Left lung (tissue), 4 donors: ENCODE measurements at regions not wholly inside any gene's neighbourhood (a gene's known extent, or its start where the extent isn't known, plus 50 kb on each side); places are given as distances from the start of the nearest gene placed in this dataset.
"Not testable (repeated sequence)": the region's sequence is repeated elsewhere in the genome, so short reads cannot be mapped to it uniquely, and the experiment has no call there.

ENCODE experiments used
- ATAC-seq: fragments of 200-7000 bp; cut with Tn5 transposase; one replicate; pipeline ENCODE4 v1.9.1; 2020; ENCODE audit warnings: moderate library complexity
- DNase-seq, 4 donors: peaks; one replicate each; pipeline ENCODE4 v3.0.0-alpha.2; 2013 to 2020
- H3K27ac ChIP-seq, 2 donors: fragments of 200-600 bp; sonication (generic) in 1 of 2; one replicate each; pipeline versions ENCODE4 v1.5.0 to v1.8.0; 2020 to 2021
- H3K27me3 ChIP-seq, 2 donors: fragments of 200-600 bp; sonication (generic) in 1 of 2; one replicate each; pipeline versions ENCODE4 v1.5.0 to v1.8.0; 2020 to 2021
- H3K36me3 ChIP-seq, 2 donors: fragments of 200-600 bp; sonication (generic) in 1 of 2; one replicate each; pipeline versions ENCODE4 v1.5.0 to v1.8.0; 2020 to 2021
- H3K4me1 ChIP-seq, 2 donors: fragments of 200-600 bp; one replicate each; pipeline ENCODE4 v1.8.0; 2021
- H3K4me3 ChIP-seq, 2 donors: fragments of 200-600 bp; sonication (generic) in 1 of 2; one replicate each; pipeline versions ENCODE4 v1.5.0 to v1.8.0; 2020 to 2021; ENCODE audit warnings: mild to moderate bottlenecking in 1 of 2
- H3K9me3 ChIP-seq, 2 donors: fragments of 200-600 bp; sonication (generic) in 1 of 2; one replicate each; pipeline versions ENCODE4 v1.5.0 to v1.8.0; 2020 to 2021
- intact Hi-C, 2 donors: fragments of 100-400 bp; cut with DNase I; formaldehyde crosslinking; loops; one replicate each; pipeline versions ENCODE4 v1.11.2 to v1.14.2; 2022
- TF ChIP-seq, protein P1 (sequence below), 2 donors: fragments of 200-600 bp; sonication (generic) in 1 of 2; IDR thresholded peaks; one replicate each; pipeline versions ENCODE4 v1.5.0 to v1.8.0; 2021; ENCODE audit warnings: antibody characterized with exemption in 2 of 2
- donor health status: DM: no; HTN: yes; CAD: no.
- donor health status: DM: no; HTN: no; CAD: no.

DNA sequence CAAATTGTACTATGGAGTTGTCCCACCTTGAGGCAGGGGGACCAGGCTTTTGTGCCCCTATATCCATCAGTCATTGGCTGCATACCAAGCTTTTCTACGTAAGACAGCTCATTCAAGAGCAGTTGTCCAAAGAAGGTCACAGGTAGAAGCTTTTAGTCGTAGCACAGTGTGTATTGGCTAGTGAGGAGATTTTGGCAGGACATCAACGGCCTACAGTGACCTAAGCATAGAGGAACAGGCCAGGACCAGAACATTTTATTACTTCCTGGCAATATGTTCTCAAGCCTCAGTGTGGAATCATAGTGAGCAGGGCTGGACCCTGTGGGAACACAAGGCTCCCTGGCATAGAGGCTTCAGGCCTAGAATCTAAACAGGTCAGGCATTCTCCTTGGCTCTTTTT is 105.4 kb upstream of the ANKRD28 start:
- H3K36me3 ChIP-seq, result no peaks in the 10 kb centered on the region
- H3K9me3 ChIP-seq, result peaks cover 0 to 3% of the 10 kb centered on the region in 2 donors
- H3K27ac ChIP-seq, result no peak overlapping the region
- intact Hi-C loops, result no loop called here
- DNase-seq (no peak), ATAC-seq (no peak)
- H3K4me3 ChIP-seq, result no peak overlapping the region
- TF ChIP-seq, protein P1, sequence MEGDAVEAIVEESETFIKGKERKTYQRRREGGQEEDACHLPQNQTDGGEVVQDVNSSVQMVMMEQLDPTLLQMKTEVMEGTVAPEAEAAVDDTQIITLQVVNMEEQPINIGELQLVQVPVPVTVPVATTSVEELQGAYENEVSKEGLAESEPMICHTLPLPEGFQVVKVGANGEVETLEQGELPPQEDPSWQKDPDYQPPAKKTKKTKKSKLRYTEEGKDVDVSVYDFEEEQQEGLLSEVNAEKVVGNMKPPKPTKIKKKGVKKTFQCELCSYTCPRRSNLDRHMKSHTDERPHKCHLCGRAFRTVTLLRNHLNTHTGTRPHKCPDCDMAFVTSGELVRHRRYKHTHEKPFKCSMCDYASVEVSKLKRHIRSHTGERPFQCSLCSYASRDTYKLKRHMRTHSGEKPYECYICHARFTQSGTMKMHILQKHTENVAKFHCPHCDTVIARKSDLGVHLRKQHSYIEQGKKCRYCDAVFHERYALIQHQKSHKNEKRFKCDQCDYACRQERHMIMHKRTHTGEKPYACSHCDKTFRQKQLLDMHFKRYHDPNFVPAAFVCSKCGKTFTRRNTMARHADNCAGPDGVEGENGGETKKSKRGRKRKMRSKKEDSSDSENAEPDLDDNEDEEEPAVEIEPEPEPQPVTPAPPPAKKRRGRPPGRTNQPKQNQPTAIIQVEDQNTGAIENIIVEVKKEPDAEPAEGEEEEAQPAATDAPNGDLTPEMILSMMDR (IDR thresholded peaks at IDR 0.05), result no peak
- no peaks in the 10 kb centered on the region for H3K4me1 ChIP-seq
- no peaks in the 10 kb centered on the region for H3K27me3 ChIP-seq

- TF ChIP-seq, protein P1 (IDR thresholded peaks at IDR 0.05), result no peak
- intact Hi-C loops, result no loop called here
- DNase-seq (no peak), ATAC-seq (no peak)
- Histone ChIP-seq H3K36me3 (no peaks in the 10 kb centered on the region), H3K4me3 (no peak overlapping the region), H3K27me3 (no peaks in the 10 kb centered on the region), H3K9me3 (peaks cover 0 to 3% of the 10 kb centered on the region in 2 donors), H3K27ac (no peak overlapping the region), H3K4me1 (no peaks in the 10 kb centered on the region)
These were observed 106.3 kb upstream of the ANKRD28 start for GRCh38 chr3:15903759-15904720.

DNA sequence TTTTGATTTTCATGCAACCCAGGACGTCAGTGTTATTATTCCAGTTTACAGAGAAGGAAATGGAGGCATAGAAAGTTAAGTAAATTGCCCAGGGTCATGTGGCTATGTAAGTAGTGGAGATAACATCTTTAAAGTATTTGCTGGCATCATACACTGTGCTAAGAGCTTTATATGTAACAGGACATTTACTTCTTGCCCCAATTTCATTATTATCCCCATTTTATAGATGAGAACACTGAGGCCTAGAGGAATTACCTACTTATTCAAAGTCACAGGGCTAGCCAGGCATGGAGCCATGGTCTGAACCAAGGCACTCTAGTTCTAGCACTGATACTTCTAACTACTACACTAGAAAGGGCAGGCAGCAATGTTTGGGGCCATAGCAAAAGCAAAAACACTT is 107.3 kb upstream of the ANKRD28 start:
- intact Hi-C loops, result no loop called here
- H3K4me1 ChIP-seq, result no peaks in the 10 kb centered on the region
- H3K27ac ChIP-seq, result no peak overlapping the region
- H3K36me3 ChIP-seq, result no peaks in the 10 kb centered on the region
- H3K27me3 ChIP-seq, result no peaks in the 10 kb centered on the region
- H3K4me3 ChIP-seq, result no peak overlapping the region
- DNase-seq (no peak), ATAC-seq (no peak)
- TF ChIP-seq, protein P1 (IDR thresholded peaks at IDR 0.05), result no peak
- peaks cover 0 to 3% of the 10 kb centered on the region in 2 donors for H3K9me3 ChIP-seq

- H3K4me1 ChIP-seq, H3K27ac ChIP-seq, H3K9me3 ChIP-seq, H3K36me3 ChIP-seq, H3K27me3 ChIP-seq, DNase-seq, H3K4me3 ChIP-seq, intact Hi-C loops, ATAC-seq: not testable (repeated sequence)
These were observed 109.6 kb upstream of the ANKRD28 start for GRCh38 chr3:15907403-15907802.

DNA sequence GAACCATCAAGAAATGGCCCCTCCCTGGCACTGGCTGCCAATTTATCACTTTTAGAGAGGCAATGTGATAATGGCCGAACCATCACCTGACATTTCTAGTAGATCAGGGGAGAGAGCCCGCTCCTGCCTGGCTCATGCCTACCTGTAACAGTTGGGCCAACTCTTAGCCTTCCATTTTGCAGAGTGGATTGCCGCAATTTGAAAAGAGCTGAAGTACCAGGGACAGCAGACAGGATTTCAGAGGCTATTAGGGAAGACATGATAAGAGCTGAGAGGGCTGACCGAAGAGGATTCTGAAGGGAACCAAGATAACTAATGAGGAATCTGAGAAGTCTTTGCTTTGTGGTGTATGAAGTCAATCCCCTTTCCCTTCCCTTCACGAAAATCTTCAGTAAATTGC is 121.2 kb upstream of the ANKRD28 start:
- intact Hi-C loops, result no loop called here
- no peak for ATAC-seq
- H3K27ac ChIP-seq, result no peak overlapping the region
- TF ChIP-seq, protein P1 (IDR thresholded peaks at IDR 0.05), result no peak
- DNase-seq, result no peak
- H3K4me1 ChIP-seq, result no peaks in the 10 kb centered on the region
- no peak overlapping the region for H3K4me3 ChIP-seq
- no peaks in the 10 kb centered on the region for H3K9me3 ChIP-seq
- H3K36me3 ChIP-seq, result no peaks in the 10 kb centered on the region
- H3K27me3 ChIP-seq, result no peaks in the 10 kb centered on the region
